GM18519 (cell line): ENCODE measurements at regions not wholly inside any gene's neighbourhood (a gene's known extent, or its start where the extent isn't known, plus 50 kb on each side); places are given as distances from the start of the nearest gene placed in this dataset.
A peak's percentile ranks its signal among the peaks of the same experiment; 100 is the strongest.
"Not testable (repeated sequence)": the region's sequence is repeated elsewhere in the genome, so short reads cannot be mapped to it uniquely, and the experiment has no call there.

Source experiments
- ATAC-seq: cut with Tn5 transposase; IDR thresholded peaks from one replicate; pipeline ENCODE4 v1.9.1; 2021; ENCODE audit warnings: mild to moderate bottlenecking, moderate library complexity; ENCODE audit not compliant: unreplicated experiment, low FRiP score

DNA sequence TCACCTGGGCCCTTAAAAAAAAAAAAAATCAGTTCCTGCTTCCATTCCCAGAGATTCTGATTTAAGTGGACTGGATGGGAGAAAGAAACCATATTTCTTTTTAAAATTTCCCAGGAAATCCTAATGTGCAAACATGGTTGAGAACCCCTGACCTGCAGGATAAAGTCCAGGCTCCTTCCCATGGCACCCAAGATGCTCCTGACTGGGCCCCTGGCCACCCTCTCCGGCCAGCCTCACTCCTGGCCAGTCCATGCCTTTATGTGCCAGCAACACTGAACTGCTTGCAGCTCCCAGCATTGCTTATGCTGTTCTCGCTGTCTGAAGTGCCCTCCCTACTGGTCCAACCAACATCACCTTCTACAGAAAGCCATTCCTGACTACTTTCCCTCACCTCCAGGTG, 93.9 kb downstream of the TEX35 start:
- no peak for ATAC-seq

DNA sequence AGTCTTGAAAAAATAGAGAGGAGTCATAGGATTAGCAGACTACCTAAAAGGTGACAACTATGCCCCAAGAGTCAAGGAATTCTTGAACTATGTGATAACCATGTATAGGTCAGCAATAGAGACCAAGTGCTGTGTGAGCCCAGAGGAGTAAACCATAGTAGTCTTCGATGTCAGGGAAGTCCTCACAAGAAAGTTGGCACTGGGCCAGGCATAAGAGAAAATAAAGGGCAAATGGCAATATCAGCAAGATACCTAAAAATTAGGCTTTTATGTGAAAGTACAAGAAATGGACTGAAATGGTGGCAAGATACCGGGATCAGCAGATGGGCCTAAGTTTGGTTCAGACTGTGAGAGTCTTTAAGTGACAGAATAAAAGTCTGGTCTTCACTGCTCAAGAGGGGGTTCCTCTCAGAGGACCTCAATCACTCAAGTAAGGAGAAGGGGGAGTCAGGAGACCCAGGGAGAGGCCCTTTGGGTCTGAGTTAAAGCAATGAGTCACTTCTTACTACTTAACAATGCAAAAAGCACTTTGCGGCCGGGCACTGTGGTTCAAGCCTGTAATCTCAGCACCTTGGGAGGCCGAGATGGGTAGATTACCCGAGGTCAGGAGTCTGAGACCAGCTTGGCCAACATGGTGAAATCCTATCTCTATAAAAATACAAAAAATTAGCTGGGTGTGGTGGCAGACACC, 95.0 kb downstream of the TEX35 start:
- peak; percentile 38 for ATAC-seq

DNA sequence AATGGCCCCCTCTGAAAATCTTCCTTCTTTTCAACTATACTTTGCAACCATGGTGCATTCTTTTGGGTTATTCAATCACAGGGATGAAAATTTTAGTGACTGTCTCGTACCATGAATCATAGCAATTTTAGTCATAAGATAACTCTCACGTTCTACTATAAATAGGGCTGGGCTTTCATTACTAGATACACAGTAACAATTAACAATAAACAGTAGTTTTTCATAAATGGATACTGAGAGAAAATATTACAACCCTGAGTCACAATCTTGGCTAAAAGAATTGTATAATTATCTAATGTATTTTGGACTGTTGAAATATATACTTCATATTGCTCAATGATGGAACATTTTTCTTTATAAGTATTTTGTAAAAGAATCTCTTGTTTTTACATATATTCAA, 96.1 kb downstream of the TEX35 start:
- ATAC-seq: no peak

DNA sequence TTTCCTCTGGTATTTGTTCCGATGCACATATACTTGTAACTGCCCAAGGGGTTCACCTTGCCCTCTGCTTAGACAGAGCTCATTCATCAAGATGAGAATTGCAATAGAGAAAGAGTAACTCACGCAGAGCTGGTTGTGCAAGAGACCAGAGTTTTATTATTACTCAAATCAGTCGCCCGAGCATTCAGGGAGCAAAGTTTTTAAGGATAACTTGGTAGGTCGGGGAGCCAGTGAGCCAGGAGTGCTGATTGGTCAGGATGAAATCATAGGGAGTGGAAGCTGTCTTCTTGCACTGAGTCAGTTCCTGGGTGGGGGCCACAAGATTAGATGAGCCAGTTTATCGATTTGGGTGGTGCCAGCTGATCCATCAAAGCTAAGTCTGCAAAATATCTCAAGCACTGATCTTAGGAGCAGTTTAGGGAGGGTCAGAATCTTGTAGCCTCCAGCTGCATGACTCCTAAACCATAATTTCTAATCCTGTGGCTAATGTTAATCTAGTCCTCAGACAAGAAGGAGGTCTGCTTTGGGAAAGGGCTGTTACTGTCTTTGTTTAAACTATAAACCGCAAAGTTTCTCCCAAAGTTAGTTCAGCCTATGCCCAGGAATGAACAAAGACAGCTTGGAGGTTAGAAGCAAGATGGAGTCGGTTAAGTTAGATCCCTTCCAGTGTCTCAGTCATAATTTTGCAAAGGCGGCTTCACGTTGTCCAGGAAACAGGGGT, 97.9 kb downstream of the TEX35 start:
- not testable (repeated sequence) for ATAC-seq

DNA sequence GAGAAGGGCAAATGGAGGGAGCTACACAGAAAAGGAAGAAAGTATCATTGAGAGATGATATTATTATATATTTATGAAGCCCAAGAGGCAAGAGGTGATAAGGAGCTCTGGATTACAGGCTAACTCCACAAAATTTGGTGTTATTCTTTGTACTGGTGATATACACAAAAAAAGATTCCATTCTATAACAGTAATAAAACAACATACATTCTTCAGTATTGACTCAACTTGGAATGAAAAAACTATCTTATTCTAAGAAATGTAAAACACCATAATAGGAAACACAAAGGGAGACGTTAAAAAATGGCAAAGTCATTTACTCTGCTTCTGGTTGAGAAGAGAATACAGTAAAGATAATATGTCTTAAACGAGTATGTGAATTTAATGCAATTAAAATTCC, 99.4 kb downstream of the TEX35 start:
- no peak for ATAC-seq

- ATAC-seq: no peak
Observed at GRCh38 chr1:178613271-178613945, 100.5 kb downstream of the TEX35 start.

- ATAC-seq: no peak
Observed at GRCh38 chr1:178614286-178614685, 101.4 kb downstream of the TEX35 start.

- no peak for ATAC-seq
Observed at GRCh38 chr1:178619042-178619927, 105.8 kb upstream of the RALGPS2 start.

DNA sequence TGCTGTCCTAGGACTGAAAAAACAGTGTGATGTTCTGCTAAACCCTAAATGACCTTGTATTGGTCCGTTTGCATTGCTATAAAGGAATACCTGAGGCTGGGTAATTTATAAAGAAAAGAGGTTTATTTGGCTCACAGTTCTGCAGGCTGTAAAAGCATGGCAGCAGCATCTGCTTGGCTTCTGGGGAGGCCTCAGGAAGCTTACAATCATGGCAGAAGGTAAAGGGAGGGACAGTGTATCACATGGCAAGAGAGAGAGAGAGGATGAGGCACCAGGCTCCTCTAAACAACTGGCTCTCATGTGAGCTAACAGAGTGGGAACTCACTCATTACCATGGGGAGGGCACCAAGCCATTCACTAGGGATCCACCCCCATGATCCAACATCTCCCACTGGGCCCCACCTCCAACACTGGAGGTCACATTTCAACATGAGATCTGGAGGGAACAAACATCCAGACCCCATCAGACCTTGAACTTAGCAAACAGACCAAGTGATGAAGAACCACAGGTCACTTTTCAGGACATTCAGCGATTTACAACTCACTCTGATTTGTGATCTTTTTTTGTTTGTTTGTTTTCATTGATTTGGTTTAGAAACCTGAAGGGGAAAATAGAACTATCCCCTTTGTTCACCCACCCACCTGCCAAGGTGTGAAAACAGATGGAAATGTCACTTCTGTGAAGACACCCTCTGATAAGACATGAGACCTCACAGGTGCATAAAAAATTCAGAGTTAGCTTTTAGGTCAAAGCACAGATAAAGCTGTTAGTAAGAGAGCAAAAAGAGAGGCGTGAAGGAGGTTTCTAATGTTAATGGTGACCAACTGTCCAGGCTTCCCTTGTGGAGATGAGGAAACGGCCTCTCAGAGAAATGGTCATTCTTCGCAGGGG, 104.2 kb upstream of the RALGPS2 start:
- no peak for ATAC-seq

GRCh38 chr1:178621822-178622221, 103.2 kb upstream of the RALGPS2 start:
- no peak for ATAC-seq

GRCh38 chr1:178625695-178626094, 99.3 kb upstream of the RALGPS2 start:
- ATAC-seq: no peak

DNA sequence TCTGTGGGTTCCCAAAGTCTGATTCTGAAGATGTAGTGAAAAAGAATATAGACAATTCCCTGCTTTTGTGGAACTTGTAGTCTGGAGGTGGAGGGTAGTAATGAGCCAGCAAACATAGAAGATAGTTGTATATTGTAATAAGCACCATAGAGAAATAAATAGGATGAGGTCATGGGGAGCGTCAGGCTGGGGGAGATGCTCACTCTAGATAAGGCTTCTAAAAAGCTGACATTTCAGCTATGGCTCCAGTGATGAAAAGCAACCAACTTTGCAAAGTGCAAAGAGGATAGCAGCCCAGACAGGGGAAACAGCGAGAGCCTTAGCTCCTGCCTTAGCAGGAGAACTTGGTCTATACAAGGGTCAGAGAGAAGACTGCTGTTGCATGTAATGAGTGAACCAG, 98.0 kb upstream of the RALGPS2 start:
- no peak for ATAC-seq

DNA sequence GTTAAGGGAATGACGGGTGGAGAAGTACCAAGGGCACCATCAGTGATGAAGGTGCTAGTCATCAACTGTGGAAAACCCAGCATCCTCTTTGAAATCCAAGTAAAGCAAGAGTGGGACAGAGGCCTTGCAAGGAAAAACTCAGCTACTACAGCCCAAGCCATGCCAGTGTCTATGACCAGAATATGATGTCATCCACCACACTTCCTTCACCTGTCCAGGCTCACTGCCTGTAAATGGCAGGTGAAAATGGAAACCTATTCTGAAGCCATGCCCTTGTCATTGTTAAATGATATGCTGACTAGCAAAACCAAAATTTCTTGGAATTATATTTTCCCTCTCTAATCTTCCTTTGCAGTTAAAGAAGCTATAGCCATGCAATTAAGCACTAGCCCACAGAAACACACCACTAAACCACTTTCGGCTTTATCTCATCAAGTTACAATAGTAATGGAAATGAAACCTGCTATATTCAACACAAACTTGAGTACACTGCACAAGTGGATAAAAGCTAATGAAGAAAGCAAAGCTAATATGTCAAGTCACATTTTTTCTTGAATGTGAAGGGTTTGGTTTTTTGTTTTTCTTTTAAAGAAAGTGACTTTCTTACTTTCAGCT, 96.3 kb upstream of the RALGPS2 start:
- no peak for ATAC-seq

- no peak for ATAC-seq
Observed at GRCh38 chr1:178629252-178630154, 95.5 kb upstream of the RALGPS2 start.

- no peak for ATAC-seq
Observed at GRCh38 chr1:178630417-178630816, 94.6 kb upstream of the RALGPS2 start.

GRCh38 chr1:178632653-178633052, 92.4 kb upstream of the RALGPS2 start:
- ATAC-seq: no peak

- no peak for ATAC-seq
Observed at GRCh38 chr1:178633056-178633455, 92.0 kb upstream of the RALGPS2 start.

GRCh38 chr1:178634445-178634844, 90.6 kb upstream of the RALGPS2 start:
- no peak for ATAC-seq
